IPS DF 19.7 (cell line): ENCODE measurements at regions not wholly inside any gene's neighbourhood (a gene's known extent, or its start where the extent isn't known, plus 50 kb on each side); places are given as distances from the start of the nearest gene placed in this dataset.
"Not testable (repeated sequence)": the region's sequence is repeated elsewhere in the genome, so short reads cannot be mapped to it uniquely, and the experiment has no call there.

Source experiments
- DNase-seq: peaks from one replicate; pipeline ENCODE4 v3.0.0-alpha.2; 2013; ENCODE audit warnings: low read depth, low spot score

DNA sequence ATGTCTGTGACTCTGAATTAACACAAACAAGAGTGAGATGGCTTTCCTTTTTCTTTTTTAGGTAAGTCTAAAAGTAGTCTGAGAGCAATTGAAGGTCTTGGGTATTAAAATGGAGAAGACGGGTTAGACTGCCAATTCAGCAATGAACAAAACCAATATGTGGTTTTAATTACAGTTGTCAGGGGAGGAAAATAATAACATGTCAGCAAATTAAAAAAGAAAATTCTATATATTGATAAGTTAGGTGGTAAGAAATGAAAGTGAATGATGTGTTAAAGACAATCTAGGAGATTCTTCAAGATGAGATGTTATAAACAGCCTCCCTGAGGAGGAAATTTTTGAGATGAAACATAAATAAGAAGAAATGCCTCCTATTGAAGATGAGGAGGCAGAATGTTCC, 150.6 kb upstream of the HSF2 start:
- DNase-seq = no peak

GRCh38 chr6:122258839-122259238, 140.6 kb upstream of the HSF2 start:
- no peak for DNase-seq

GRCh38 chr6:122264557-122264956, 134.9 kb upstream of the HSF2 start:
- DNase-seq = peak; percentile 20

- DNase-seq = no peak
These were observed 133.7 kb upstream of the HSF2 start for GRCh38 chr6:122265755-122266154.

DNA sequence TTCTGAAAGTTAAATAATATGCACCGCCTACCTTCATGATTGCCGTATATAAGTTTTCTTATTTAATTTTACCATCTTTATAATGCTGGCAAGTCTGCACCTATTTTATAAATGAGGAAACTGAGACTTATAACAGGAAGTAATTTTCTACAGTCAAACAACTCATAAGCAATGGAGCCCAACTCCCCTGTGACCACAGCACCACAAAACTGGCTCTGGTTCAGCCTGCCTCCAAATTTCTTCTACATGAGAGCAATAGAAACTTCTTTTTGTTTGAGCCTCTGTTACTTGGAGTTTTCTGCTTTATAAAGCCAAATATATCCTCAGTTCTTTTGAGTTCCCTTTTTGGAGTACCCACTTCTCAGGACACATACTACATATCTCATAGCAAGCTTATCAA, 131.1 kb upstream of the HSF2 start:
- DNase-seq = no peak

- no peak for DNase-seq
These were observed 122.8 kb upstream of the HSF2 start for GRCh38 chr6:122276637-122277036.

DNA sequence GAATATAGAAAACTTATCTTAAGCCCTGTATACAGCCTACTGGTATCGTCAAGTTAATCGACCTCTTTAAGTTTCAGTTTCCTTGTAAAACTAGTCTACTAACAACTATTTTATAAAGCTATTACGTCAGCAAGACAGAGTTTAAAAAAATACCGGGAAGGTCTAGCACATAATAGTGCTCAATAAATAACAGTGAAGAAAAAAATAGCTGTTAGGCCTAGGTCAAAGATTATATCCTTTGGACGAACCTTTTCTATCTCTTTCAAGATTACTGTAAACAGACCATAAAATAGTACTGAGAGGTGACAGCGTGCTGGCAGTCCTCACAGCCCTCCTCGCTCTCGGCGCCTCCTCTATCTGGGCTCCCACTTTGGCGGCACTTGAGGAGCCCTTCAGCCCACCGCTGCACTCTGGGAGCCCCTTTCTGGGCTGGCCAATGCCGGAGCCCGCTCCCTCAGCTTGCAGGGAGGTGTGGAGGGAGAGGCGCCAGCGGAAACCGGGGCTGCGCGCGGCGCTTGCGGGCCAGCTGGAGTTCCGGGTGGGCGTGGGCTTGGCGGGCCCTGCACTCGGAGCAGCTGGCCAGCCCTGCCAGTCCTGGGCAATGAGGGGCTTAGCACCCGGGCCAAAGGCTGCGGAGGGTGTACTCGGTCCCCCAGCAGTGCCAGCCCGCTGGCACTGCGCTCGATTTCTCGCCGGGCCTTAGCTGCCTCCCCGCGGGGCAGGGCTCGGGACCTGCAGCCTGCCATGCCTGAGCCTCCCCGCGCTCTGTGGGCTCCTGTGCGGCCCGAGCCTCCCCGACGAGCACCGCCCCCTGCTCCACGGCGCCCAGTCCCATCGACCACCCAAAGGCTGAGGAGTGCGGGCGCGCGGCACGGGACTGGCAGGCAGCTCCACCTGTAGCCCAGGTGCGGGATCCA, 119.1 kb upstream of the HSF2 start:
- DNase-seq = not testable (repeated sequence)

GRCh38 chr6:122283884-122284283, 115.6 kb upstream of the HSF2 start:
- DNase-seq = no peak

DNA sequence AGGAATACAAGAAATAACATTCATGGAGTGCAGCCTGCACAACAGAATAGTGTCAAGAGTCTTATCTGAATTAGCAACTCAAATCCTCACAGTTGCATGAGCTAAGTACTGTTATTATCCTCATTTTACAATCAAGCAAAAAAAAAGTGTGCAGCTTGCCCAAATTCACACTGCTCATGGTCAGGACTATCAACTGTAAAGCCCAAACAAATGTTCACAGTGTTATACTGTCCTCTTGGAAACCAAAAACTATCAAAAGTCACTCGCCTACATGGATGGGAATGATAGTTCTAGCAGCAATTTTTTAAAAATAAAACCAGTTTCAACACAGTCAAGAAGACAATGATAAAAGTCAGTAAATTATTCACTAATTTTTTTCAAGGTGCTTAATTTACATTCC, 114.6 kb upstream of the HSF2 start:
- no peak for DNase-seq

- DNase-seq = no peak
These were observed 114.0 kb upstream of the HSF2 start for GRCh38 chr6:122285292-122285913.

- no peak for DNase-seq
These were observed 112.9 kb upstream of the HSF2 start for GRCh38 chr6:122286512-122286911.

DNA sequence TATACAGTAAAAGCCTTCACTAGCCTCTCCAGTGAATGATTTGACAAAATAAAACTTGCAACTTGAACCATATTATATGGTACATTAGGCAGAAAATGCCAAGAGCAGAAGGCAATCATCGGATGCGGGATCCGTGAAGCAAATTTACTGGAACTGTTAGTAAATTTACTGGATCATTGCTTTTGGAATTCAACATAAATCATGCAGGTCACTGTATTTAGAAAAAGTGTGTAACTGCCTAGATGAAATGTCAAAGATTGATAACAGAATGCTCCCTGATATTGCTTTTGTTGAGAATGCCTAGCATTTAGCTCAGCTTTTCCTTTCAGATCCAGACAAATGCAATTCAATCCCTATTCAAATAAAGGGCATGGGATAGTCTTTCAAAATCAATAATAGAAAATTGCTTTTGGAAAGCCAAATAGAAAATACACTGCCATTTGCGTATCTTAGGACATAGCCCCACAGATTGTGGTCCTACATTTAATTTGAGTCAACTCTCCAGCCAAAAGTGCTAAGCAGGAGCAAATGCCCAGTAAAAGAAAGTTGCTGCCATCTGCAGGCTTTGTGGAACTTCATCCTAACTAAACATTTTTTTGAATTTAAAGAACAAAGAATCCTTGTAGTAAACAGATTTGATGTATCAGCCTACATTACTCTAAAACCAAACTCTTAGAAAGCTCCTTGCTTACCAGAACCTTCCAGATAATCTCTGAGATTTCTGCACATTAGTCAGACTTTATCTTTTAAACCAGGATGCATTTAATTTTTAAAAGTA, 109.5 kb upstream of the HSF2 start:
- peak; percentile 5 for DNase-seq

DNA sequence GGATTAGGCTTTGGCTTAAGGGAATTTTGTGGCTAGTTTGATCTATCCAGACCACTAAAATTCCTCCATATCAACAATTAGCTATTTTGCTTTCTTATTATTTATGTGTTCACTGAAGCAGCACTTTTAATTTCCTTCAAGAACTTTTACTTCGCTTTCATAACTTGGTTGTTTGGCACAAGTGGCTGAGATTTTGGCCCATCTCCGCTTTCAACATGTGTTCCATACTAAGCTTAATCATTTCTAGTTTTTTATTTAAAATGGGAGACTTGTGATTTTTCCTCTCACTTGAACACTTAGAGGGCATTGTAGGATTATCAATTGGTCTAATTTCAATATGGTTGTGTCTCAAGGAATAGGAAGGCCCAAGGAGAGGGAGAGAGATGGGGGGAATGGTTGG, 102.4 kb upstream of the HSF2 start:
- no peak for DNase-seq

DNA sequence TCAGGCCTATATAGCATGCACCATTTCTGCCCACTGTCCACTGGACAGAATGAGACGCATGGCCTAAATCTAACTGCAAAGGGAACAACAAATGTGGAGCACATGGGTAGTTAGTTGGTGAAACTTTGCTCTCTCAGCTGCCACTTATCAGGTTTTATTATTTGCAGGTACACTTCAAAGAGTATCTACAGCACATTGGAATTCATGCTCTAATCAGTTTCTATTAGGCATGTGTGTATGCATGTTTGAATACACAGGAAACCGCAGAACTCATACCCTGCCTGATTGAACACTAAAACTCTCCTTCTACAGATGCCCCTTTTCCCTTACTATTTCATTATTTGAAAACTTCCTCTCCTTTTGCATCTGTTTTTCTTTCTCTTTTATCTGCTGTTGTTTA, 97.4 kb upstream of the HSF2 start:
- no peak for DNase-seq

DNA sequence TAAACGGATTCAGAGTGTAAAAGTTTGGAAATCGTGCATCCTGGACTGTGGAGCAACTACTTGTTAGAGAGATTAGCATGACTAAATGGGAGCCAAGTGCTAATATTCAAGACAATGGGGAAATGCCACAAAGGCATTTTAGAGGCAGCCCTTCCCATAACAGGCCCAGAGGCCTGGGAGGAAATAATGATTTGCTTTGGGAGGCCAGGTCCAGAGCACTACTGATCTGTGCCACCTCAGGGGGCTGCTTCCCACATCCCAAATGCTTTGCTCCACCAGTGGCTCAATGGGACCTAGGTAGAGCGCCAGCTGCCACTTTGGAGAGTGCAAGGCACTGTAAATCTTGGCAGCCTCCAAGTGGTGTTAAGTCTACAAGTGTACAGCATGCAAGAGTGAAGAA, 91.9 kb upstream of the HSF2 start:
- DNase-seq = no peak

DNA sequence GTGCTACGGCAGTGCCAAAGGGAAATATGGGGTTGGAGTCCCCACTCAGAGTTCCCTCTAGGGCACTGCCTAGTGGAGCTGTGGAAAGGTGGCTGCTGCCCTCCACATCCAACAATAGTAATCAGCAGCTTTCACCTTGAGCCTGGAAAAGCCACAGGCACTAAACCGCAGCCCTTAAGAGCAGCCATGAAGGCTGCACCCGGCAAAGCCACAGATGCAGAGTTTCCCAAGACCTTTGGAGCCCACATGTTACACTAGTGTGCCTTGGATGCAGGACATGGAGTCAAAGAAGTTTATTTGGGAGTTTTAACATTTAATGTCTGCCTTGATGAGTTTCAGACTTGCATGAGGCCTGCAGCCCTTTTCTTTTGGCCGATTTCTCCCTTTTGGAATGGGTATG, 91.4 kb upstream of the HSF2 start:
- DNase-seq = no peak

DNA sequence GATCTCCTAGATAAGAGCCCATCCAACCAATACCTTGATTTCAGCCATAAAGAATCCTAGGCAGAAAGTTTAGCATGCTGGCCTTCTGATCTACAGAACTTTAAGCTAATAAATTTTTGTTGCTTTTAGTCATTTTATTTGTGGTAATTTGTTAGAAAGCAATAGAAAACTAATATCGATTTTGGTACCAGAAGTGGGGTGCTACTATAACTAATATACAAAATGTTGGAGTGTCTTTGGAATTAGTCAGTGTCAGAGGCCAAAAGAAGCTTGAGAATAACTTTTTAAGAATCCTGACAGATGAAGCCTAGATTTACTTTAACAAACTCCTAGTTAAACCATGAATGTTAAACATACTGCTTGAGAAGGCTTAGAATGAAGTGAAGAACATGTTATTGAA, 83.6 kb upstream of the HSF2 start:
- DNase-seq = no peak

GRCh38 chr6:122322824-122323223, 76.6 kb upstream of the HSF2 start:
- DNase-seq = no peak

DNA sequence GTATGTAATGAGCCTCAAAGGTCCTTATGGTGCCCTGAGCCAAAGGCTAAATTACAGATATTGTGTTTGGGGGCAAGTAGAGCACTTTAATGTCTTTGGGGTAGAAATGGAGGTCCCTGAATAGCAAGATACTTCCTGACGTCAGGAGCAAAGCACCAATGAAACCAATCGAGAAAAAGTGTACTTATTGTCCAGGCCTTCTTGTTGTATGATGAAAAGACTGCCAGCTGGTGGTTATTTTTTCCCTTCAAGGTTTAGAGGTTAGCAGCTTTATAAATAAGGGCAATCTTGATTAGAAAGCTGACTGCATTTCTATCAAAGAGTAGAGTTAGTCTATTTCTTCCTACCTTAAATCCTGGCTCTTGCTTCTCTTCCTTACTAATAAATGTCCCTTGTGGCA, 76.1 kb upstream of the HSF2 start:
- DNase-seq = no peak

GRCh38 chr6:122330315-122330714, 69.1 kb upstream of the HSF2 start:
- no peak for DNase-seq

DNA sequence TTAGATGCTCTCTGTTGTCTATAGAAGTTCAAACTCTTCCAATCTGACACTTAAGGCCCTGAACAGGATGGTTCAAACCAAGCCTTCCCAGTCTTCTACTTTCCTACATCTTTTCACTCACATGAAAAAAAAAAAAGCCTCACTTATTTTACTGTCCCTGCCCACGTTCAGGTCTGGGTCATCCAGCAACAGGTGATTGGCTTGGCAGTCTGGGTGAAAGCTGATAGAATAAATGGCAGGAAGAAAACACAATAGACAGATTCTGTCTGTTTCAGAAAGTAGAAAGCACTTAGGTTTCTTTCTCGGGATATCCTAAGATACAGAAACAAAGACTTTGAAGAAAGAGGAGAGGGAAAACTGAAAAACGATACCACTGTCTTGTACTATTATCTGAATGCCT, 61.8 kb upstream of the HSF2 start:
- DNase-seq = no peak

DNA sequence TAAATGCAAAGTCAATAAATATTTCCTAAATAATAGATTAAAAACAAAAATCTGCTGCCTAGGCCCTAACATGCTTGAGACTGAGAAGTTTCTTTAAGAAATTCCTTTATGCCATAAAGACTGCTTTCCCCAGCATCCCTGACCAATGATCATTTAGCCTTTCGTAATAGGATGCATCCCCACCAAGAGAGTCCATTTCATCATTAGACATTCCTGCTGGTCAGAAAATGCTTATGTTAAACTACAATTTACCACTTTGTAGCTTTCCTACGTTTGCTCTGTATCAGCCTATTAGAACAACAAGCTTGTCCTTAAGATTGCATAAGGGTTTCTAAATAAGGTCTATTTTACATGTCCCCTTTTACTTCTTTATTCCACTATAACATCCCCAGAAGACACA, 59.8 kb upstream of the HSF2 start:
- DNase-seq = no peak

DNA sequence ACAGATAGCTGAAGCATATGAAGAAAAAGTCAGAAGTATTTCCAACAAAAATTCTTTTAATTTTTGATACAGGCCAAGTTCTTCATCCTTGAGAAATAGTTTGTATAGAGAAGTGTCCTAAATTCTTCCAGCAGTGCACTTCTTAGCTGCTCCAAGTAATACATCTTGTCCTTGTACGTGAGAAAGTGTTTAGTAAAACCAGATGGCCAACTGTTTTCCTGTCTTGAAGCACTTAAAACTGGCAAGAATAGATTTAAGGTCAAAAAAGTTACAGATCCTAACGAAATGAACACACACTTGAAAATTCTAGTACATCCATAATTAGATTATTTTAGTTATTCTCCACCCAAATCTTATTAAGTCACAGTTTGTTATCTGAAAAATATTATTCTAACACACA, 52.2 kb upstream of the HSF2 start:
- DNase-seq = no peak
